HL-60 (cell line): ENCODE measurements at regions not wholly inside any gene's neighbourhood (a gene's known extent, or its start where the extent isn't known, plus 50 kb on each side); places are given as distances from the start of the nearest gene placed in this dataset.

Experiments
- DNase-seq, 2 experiments: peaks; one replicate each; pipeline ENCODE4 v3.0.0-alpha.2; 2010 to 2020; ENCODE audit warnings: low read depth in 1 of 2, low spot score in 1 of 2
- H3K27ac ChIP-seq: fragments of 250-450 bp; sonication (Bioruptor Pico); replicated peaks from 2 replicates; pipeline ENCODE4 v1.5.1; 2020; ENCODE audit warnings: mild to moderate bottlenecking, moderate library complexity
- H3K27me3 ChIP-seq: fragments of 250-450 bp; sonication (Bioruptor Pico); 2 replicates; pipeline ENCODE4 v1.5.1; 2021; ENCODE audit warnings: mild to moderate bottlenecking, moderate library complexity; ENCODE audit not compliant: insufficient read depth, poor library complexity, severe bottlenecking
- H3K4me3 ChIP-seq: replicated peaks from 2 replicates; pipeline ENCODE4 v1.5.1; 2011; ENCODE audit warnings: mild to moderate bottlenecking, control low read depth, low read length; ENCODE audit not compliant: insufficient read depth
- CTCF ChIP-seq: IDR thresholded peaks from one replicate; pipeline ENCODE4 v1.5.1; 2011; ENCODE audit warnings: low read length, control low read depth, inconsistent platforms; ENCODE audit not compliant: insufficient read depth
- GABPA ChIP-seq: IDR thresholded peaks from 2 replicates; pipeline ENCODE4 v1.6.1; 2012; ENCODE audit warnings: low read depth
- POLR2AphosphoS5 ChIP-seq: IDR thresholded peaks from 2 replicates; pipeline ENCODE4 v1.6.1; 2012; ENCODE audit warnings: low read depth
- REST ChIP-seq: IDR thresholded peaks from 2 replicates; pipeline ENCODE4 v1.6.1; 2012; ENCODE audit warnings: low read depth; ENCODE audit not compliant: insufficient replicate concordance
- SPI1 ChIP-seq: IDR thresholded peaks from 2 replicates; pipeline ENCODE4 v1.6.1; 2012; ENCODE audit warnings: low read depth, mild to moderate bottlenecking, borderline replicate concordance

GRCh38 chr2:16339206-16339605 is 326.4 kb downstream of the CYRIA start:
- TF ChIP-seq REST (no peak), GABPA (no peak), CTCF (no peak)
- no peaks in the 10 kb centered on the region for H3K27me3 ChIP-seq
- H3K4me3 ChIP-seq, result no peak overlapping the region
- DNase-seq, result no peak
- no peak overlapping the region for H3K27ac ChIP-seq

- DNase-seq, result no peak
- Histone ChIP-seq H3K27ac (no peak overlapping the region), H3K27me3 (no peaks in the 10 kb centered on the region), H3K4me3 (no peak overlapping the region)
- TF ChIP-seq REST (no peak), CTCF (no peak), GABPA (no peak), POLR2AphosphoS5 (no peak), SPI1 (no peak)
These were observed 327.6 kb downstream of the CYRIA start for GRCh38 chr2:16338026-16338425.

GRCh38 chr2:16336916-16337315 is 328.7 kb downstream of the CYRIA start:
- Histone ChIP-seq H3K27me3 (no peaks in the 10 kb centered on the region), H3K4me3 (no peak overlapping the region), H3K27ac (no peak overlapping the region)
- TF ChIP-seq POLR2AphosphoS5 (no peak), SPI1 (no peak), REST (no peak), GABPA (no peak), CTCF (no peak)
- no peak for DNase-seq
